ENCODE measurements at regions not wholly inside any gene's neighbourhood (a gene's known extent, or its start where the extent isn't known, plus 50 kb on each side); places are given as distances from the start of the nearest gene placed in this dataset.
"Not testable (repeated sequence)": the region's sequence is repeated elsewhere in the genome, so short reads cannot be mapped to it uniquely, and the experiment has no call there.

DNA sequence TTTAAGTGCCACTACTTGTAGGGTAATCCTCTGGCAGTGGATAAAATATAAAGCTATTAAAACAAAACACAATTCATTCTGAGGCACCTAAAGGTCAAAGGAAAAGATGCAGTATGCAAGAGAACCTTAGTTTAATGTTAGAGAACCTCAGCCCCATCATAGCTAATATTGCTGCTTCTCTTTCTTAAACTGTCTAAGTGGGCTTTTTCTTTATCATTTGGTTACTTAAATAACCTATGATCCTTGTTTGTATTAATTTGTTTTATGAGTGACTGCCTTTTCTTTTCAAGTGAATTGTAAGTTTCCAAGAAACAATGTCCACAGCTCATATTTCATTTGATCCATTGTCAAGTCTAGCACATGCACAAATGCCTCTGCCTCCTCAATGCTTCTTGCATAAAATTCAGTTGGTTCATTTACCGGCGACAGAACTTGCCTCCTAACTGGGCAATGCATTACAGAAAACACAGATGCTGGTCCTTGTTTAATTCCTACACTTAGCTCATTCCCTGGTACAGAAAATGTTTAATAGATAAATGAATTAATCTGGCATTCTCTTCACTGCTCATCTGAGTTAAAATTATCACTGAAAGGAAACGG, 1049.8 kb downstream of the OLFM4 start:
- no peaks in the 10 kb centered on the region for H3K79me2 ChIP-seq (ENCODE audit: control insufficient read depth, low read length)
- H3K27ac ChIP-seq (ENCODE audit: low read depth, low read length), result no peak overlapping the region
- no peaks in the 10 kb centered on the region for H3K27me3 ChIP-seq (ENCODE audit: control insufficient read depth, low read length)
- H3K4me1 ChIP-seq (ENCODE audit: control insufficient read depth, low read length), result no peaks in the 10 kb centered on the region
- TF ChIP-seq, protein P1, sequence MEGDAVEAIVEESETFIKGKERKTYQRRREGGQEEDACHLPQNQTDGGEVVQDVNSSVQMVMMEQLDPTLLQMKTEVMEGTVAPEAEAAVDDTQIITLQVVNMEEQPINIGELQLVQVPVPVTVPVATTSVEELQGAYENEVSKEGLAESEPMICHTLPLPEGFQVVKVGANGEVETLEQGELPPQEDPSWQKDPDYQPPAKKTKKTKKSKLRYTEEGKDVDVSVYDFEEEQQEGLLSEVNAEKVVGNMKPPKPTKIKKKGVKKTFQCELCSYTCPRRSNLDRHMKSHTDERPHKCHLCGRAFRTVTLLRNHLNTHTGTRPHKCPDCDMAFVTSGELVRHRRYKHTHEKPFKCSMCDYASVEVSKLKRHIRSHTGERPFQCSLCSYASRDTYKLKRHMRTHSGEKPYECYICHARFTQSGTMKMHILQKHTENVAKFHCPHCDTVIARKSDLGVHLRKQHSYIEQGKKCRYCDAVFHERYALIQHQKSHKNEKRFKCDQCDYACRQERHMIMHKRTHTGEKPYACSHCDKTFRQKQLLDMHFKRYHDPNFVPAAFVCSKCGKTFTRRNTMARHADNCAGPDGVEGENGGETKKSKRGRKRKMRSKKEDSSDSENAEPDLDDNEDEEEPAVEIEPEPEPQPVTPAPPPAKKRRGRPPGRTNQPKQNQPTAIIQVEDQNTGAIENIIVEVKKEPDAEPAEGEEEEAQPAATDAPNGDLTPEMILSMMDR (IDR thresholded peaks at IDR 0.05; ENCODE audit: low read depth, low read length, poor library complexity, severe bottlenecking), result no peak
- no peak for TF ChIP-seq EZH2phosphoT487 (IDR thresholded peaks at IDR 0.05; ENCODE audit: borderline replicate concordance, low read length)
- no peaks in the 10 kb centered on the region for H3K36me3 ChIP-seq (ENCODE audit: control insufficient read depth, low read length)
- H3F3A ChIP-seq (ENCODE audit: control insufficient read depth, insufficient read depth), result no peaks in the 10 kb centered on the region
- no peaks in the 10 kb centered on the region for H4K20me1 ChIP-seq (ENCODE audit: control insufficient read depth, insufficient read depth, low read depth, low read length)
- H3K9me2 ChIP-seq (replicated peaks; ENCODE audit: control insufficient read depth, low read length), result no peaks in the 10 kb centered on the region
- H3K4me2 ChIP-seq (ENCODE audit: low read length), result no peak overlapping the region
- H3K4me3 ChIP-seq (ENCODE audit: low read length), result no peak overlapping the region
- no peaks in the 10 kb centered on the region for H3K9me3 ChIP-seq (ENCODE audit: control insufficient read depth, insufficient read depth, low read length)

- not testable (repeated sequence) for H3K4me2 ChIP-seq (ENCODE audit: low read length); H3K79me2 ChIP-seq (ENCODE audit: control insufficient read depth, low read length); H3K27ac ChIP-seq (ENCODE audit: low read depth, low read length); H3K27me3 ChIP-seq (ENCODE audit: control insufficient read depth, low read length); H3K9me2 ChIP-seq (replicated peaks; ENCODE audit: control insufficient read depth, low read length); H4K20me1 ChIP-seq (ENCODE audit: control insufficient read depth, insufficient read depth, low read depth, low read length); H3F3A ChIP-seq (ENCODE audit: control insufficient read depth, insufficient read depth); H3K4me3 ChIP-seq (ENCODE audit: low read length); H3K36me3 ChIP-seq (ENCODE audit: control insufficient read depth, low read length); H3K4me1 ChIP-seq (ENCODE audit: control insufficient read depth, low read length); H3K9me3 ChIP-seq (ENCODE audit: control insufficient read depth, insufficient read depth, low read length)
These were observed 1053.7 kb downstream of the OLFM4 start for GRCh38 chr13:54082309-54082708.

DNA sequence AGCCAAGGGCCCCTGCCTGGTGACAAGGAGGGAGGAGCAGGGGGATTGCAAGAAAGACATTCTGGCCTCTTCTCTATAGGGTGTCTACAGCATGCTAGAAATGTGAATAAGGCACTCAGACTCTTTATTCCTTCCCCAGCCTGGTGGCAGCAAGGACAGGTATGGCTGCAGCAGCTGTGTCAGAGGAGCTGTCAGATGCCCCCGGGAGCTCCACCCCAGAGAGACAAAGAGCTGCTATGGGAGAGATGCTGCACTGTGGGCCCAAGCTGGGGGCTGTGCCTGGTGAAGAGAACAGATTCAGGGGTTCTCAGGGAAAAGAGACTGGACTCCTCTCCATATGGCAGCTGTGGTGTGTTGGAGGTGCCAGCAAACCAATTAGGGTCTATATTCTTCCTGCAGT, 1063.3 kb downstream of the OLFM4 start:
- H3K27me3 ChIP-seq (ENCODE audit: control insufficient read depth, low read length), result no peaks in the 10 kb centered on the region
- H3K4me3 ChIP-seq (ENCODE audit: low read length), result no peak overlapping the region
- H3K36me3 ChIP-seq (ENCODE audit: control insufficient read depth, low read length), result no peaks in the 10 kb centered on the region
- no peak for TF ChIP-seq EZH2phosphoT487 (IDR thresholded peaks at IDR 0.05; ENCODE audit: borderline replicate concordance, low read length)
- TF ChIP-seq, protein P1 (IDR thresholded peaks at IDR 0.05; ENCODE audit: low read depth, low read length, poor library complexity, severe bottlenecking), result no peak
- H4K20me1 ChIP-seq (ENCODE audit: control insufficient read depth, insufficient read depth, low read depth, low read length), result no peaks in the 10 kb centered on the region
- H3K9me3 ChIP-seq (ENCODE audit: control insufficient read depth, insufficient read depth, low read length), result no peaks in the 10 kb centered on the region
- H3K9me2 ChIP-seq (replicated peaks; ENCODE audit: control insufficient read depth, low read length), result no peaks in the 10 kb centered on the region; the same call in 1 of the 2 replicates
- no peaks in the 10 kb centered on the region for H3F3A ChIP-seq (ENCODE audit: control insufficient read depth, insufficient read depth)
- no peaks in the 10 kb centered on the region for H3K4me1 ChIP-seq (ENCODE audit: control insufficient read depth, low read length)
- H3K4me2 ChIP-seq (ENCODE audit: low read length), result no peak overlapping the region
- no peaks in the 10 kb centered on the region for H3K79me2 ChIP-seq (ENCODE audit: control insufficient read depth, low read length)
- H3K27ac ChIP-seq (ENCODE audit: low read depth, low read length), result no peak overlapping the region

- H3K9me3 ChIP-seq (ENCODE audit: control insufficient read depth, insufficient read depth, low read length), result no peaks in the 10 kb centered on the region
- H3K27me3 ChIP-seq (ENCODE audit: control insufficient read depth, low read length), result no peaks in the 10 kb centered on the region
- no peaks in the 10 kb centered on the region for H3K4me1 ChIP-seq (ENCODE audit: control insufficient read depth, low read length)
- H4K20me1 ChIP-seq (ENCODE audit: control insufficient read depth, insufficient read depth, low read depth, low read length), result no peaks in the 10 kb centered on the region
- H3K4me2 ChIP-seq (ENCODE audit: low read length), result no peak overlapping the region
- no peaks in the 10 kb centered on the region for H3K79me2 ChIP-seq (ENCODE audit: control insufficient read depth, low read length)
- no peak overlapping the region for H3K27ac ChIP-seq (ENCODE audit: low read depth, low read length)
- H3K36me3 ChIP-seq (ENCODE audit: control insufficient read depth, low read length), result no peaks in the 10 kb centered on the region
- TF ChIP-seq, protein P1 (IDR thresholded peaks at IDR 0.05; ENCODE audit: low read depth, low read length, poor library complexity, severe bottlenecking), result no peak
- TF ChIP-seq EZH2phosphoT487 (IDR thresholded peaks at IDR 0.05; ENCODE audit: borderline replicate concordance, low read length), result no peak
- no peak overlapping the region for H3K4me3 ChIP-seq (ENCODE audit: low read length)
- H3K9me2 ChIP-seq (replicated peaks; ENCODE audit: control insufficient read depth, low read length), result no peaks in the 10 kb centered on the region; the same call in 1 of the 2 replicates
- H3F3A ChIP-seq (ENCODE audit: control insufficient read depth, insufficient read depth), result no peaks in the 10 kb centered on the region
These were observed 1064.1 kb downstream of the OLFM4 start for GRCh38 chr13:54092686-54093085.
